ENCODE measurements at regions not wholly inside any gene's neighbourhood (a gene's known extent, or its start where the extent isn't known, plus 50 kb on each side); places are given as distances from the start of the nearest gene placed in this dataset.

- Histone ChIP-seq H3K27ac (ENCODE audit: low read depth in 1 of 2, low read length in 2 of 2) (no peak overlapping the region), H3K36me3 (ENCODE audit: insufficient read depth, low read length) (no peaks in the 10 kb centered on the region), H3K4me1 (ENCODE audit: insufficient read depth, low read length) (no peaks in the 10 kb centered on the region), H3K27me3 (ENCODE audit: control insufficient read depth in 1 of 2, insufficient read depth in 2 of 2, low read length in 2 of 2) (no peaks in the 10 kb centered on the region), H3K9me3 (ENCODE audit: control insufficient read depth in 1 of 2, insufficient read depth in 1 of 2, low read length in 2 of 2) (peaks cover 0 to 4% of the 10 kb centered on the region in 2 experiments), H3K4me3 (ENCODE audit: low read length) (no peak overlapping the region)
- H3K27ac Mint-ChIP-seq, result no peak overlapping the region
- POLR2A ChIA-PET, result no interaction called here
- no peak for TF ChIP-seq CTCF (IDR thresholded peaks at IDR 0.05)
- H3K9me3 Mint-ChIP-seq, result no peaks in the 10 kb centered on the region
- DNase-seq, result no peak
- no peak overlapping the region for H3K4me3 Mint-ChIP-seq
- CTCF ChIA-PET, result no interaction called here
- ATAC-seq (ENCODE audit: poor library complexity), result no peak
- intact Hi-C loops (cut with DNase I, micrococcal nuclease), result no loop called here
- peaks cover 10% of the 10 kb centered on the region for H3K27me3 Mint-ChIP-seq
- H3K4me1 Mint-ChIP-seq (ENCODE audit: low read depth), result no peaks in the 10 kb centered on the region
- no peaks in the 10 kb centered on the region for H3K36me3 Mint-ChIP-seq (ENCODE audit: low read depth)
Measured at GRCh38 chr3:120838441-120839091, 69.4 kb upstream of the STXBP5L start.

GRCh38 chr3:120839120-120839519 lies 68.9 kb upstream of the STXBP5L start:
- POLR2A ChIA-PET, result no interaction called here
- Histone ChIP-seq H3K27ac (ENCODE audit: low read depth in 1 of 2, low read length in 2 of 2) (no peak overlapping the region), H3K4me1 (ENCODE audit: insufficient read depth, low read length) (no peaks in the 10 kb centered on the region), H3K36me3 (ENCODE audit: insufficient read depth, low read length) (no peaks in the 10 kb centered on the region), H3K4me3 (ENCODE audit: low read length) (no peak overlapping the region), H3K27me3 (ENCODE audit: control insufficient read depth in 1 of 2, insufficient read depth in 2 of 2, low read length in 2 of 2) (no peaks in the 10 kb centered on the region), H3K9me3 (ENCODE audit: control insufficient read depth in 1 of 2, insufficient read depth in 1 of 2, low read length in 2 of 2) (peaks cover 0 to 4% of the 10 kb centered on the region in 2 experiments)
- H3K36me3 Mint-ChIP-seq (ENCODE audit: low read depth), result no peaks in the 10 kb centered on the region
- H3K27ac Mint-ChIP-seq, result no peak overlapping the region
- no peaks in the 10 kb centered on the region for H3K4me1 Mint-ChIP-seq (ENCODE audit: low read depth)
- no peak for ATAC-seq (ENCODE audit: poor library complexity)
- peaks cover 10% of the 10 kb centered on the region for H3K27me3 Mint-ChIP-seq
- no peaks in the 10 kb centered on the region for H3K9me3 Mint-ChIP-seq
- CTCF ChIA-PET, result no interaction called here
- DNase-seq, result no peak
- no peak overlapping the region for H3K4me3 Mint-ChIP-seq
- no peak for TF ChIP-seq CTCF (IDR thresholded peaks at IDR 0.05)
- intact Hi-C loops (cut with DNase I, micrococcal nuclease), result no loop called here

- H3K4me3 Mint-ChIP-seq, result no peak overlapping the region
- Histone ChIP-seq H3K4me1 (ENCODE audit: insufficient read depth, low read length) (no peaks in the 10 kb centered on the region), H3K27ac (ENCODE audit: low read depth in 1 of 2, low read length in 2 of 2) (no peak overlapping the region), H3K9me3 (ENCODE audit: control insufficient read depth in 1 of 2, insufficient read depth in 1 of 2, low read length in 2 of 2) (peaks cover 0 to 4% of the 10 kb centered on the region in 2 experiments), H3K36me3 (ENCODE audit: insufficient read depth, low read length) (no peaks in the 10 kb centered on the region), H3K4me3 (ENCODE audit: low read length) (no peak overlapping the region), H3K27me3 (ENCODE audit: control insufficient read depth in 1 of 2, insufficient read depth in 2 of 2, low read length in 2 of 2) (peaks cover 0 to 4% of the 10 kb centered on the region in 2 experiments)
- H3K36me3 Mint-ChIP-seq (ENCODE audit: low read depth), result no peaks in the 10 kb centered on the region
- CTCF ChIA-PET, result no interaction called here
- no peaks in the 10 kb centered on the region for H3K9me3 Mint-ChIP-seq
- intact Hi-C loops (cut with DNase I, micrococcal nuclease), result no loop called here
- DNase-seq, result no peak
- no peaks in the 10 kb centered on the region for H3K4me1 Mint-ChIP-seq (ENCODE audit: low read depth)
- H3K27ac Mint-ChIP-seq, result no peak overlapping the region
- TF ChIP-seq CTCF (IDR thresholded peaks at IDR 0.05), result no peak
- POLR2A ChIA-PET, result no interaction called here
- ATAC-seq (ENCODE audit: poor library complexity), result no peak
- H3K27me3 Mint-ChIP-seq, result peaks cover 14% of the 10 kb centered on the region
Measured at GRCh38 chr3:120841264-120841663, 66.7 kb upstream of the STXBP5L start.
